CD4-positive, alpha-beta T cell treated with Interferon alpha-2 for 1 hour (primary cell): ENCODE measurements at regions not wholly inside any gene's neighbourhood (a gene's known extent, or its start where the extent isn't known, plus 50 kb on each side); places are given as distances from the start of the nearest gene placed in this dataset.

ENCODE experiments used
- DNase-seq, 2 donors: peaks; one replicate each; pipeline ENCODE4 v3.0.0-alpha.2; 2020 to 2022

GRCh38 chr4:188872809-188873208 lies 733.6 kb downstream of the TRIML1 start:
- no peak for DNase-seq

GRCh38 chr4:188876881-188877280 lies 737.6 kb downstream of the TRIML1 start:
- DNase-seq = no peak

GRCh38 chr4:188879598-188879997 lies 740.4 kb downstream of the TRIML1 start:
- no peak for DNase-seq

- DNase-seq = no peak
Measured at GRCh38 chr4:188887905-188888304, 748.7 kb downstream of the TRIML1 start.

GRCh38 chr4:188892837-188893236 lies 753.6 kb downstream of the TRIML1 start:
- DNase-seq = no peak

GRCh38 chr4:188903986-188904385 lies 764.7 kb downstream of the TRIML1 start:
- DNase-seq = no peak

GRCh38 chr4:188904617-188905016 lies 765.4 kb downstream of the TRIML1 start:
- no peak for DNase-seq

- DNase-seq = no peak
Measured at GRCh38 chr4:188905248-188905647, 766.0 kb downstream of the TRIML1 start.

GRCh38 chr4:188911199-188911598 lies 772.0 kb downstream of the TRIML1 start:
- DNase-seq = no peak

GRCh38 chr4:188911707-188912106 lies 772.5 kb downstream of the TRIML1 start:
- DNase-seq = no peak

- no peak for DNase-seq
Measured at GRCh38 chr4:188915175-188915574, 775.9 kb downstream of the TRIML1 start.

GRCh38 chr4:188918787-188919186 lies 779.5 kb downstream of the TRIML1 start:
- no peak for DNase-seq

- DNase-seq = no peak
Measured at GRCh38 chr4:188930822-188931221, 791.6 kb downstream of the TRIML1 start.

- no peak for DNase-seq
Measured at GRCh38 chr4:188934320-188934962, 795.2 kb downstream of the TRIML1 start.

GRCh38 chr4:188941524-188942119 lies 802.4 kb downstream of the TRIML1 start:
- no peak for DNase-seq

GRCh38 chr4:188942606-188943005 lies 803.4 kb downstream of the TRIML1 start:
- DNase-seq = no peak

GRCh38 chr4:188949596-188949995 lies 810.4 kb downstream of the TRIML1 start:
- no peak for DNase-seq

GRCh38 chr4:188955066-188955465 lies 815.8 kb downstream of the TRIML1 start:
- DNase-seq = no peak

- no peak for DNase-seq
Measured at GRCh38 chr4:188956566-188956965, 817.3 kb downstream of the TRIML1 start.

GRCh38 chr4:188958346-188958745 lies 819.1 kb downstream of the TRIML1 start:
- no peak for DNase-seq

- no peak for DNase-seq
Measured at GRCh38 chr4:188959424-188959823, 820.2 kb downstream of the TRIML1 start.

- no peak for DNase-seq
Measured at GRCh38 chr4:188960411-188961093, 821.3 kb downstream of the TRIML1 start.

- no peak for DNase-seq
Measured at GRCh38 chr4:188971125-188971524, 831.9 kb downstream of the TRIML1 start.

- DNase-seq = no peak
Measured at GRCh38 chr4:188975271-188975670, 836.0 kb downstream of the TRIML1 start.
